ENCODE measurements at regions not wholly inside any gene's neighbourhood (a gene's known extent, or its start where the extent isn't known, plus 50 kb on each side); places are given as distances from the start of the nearest gene placed in this dataset.

DNA sequence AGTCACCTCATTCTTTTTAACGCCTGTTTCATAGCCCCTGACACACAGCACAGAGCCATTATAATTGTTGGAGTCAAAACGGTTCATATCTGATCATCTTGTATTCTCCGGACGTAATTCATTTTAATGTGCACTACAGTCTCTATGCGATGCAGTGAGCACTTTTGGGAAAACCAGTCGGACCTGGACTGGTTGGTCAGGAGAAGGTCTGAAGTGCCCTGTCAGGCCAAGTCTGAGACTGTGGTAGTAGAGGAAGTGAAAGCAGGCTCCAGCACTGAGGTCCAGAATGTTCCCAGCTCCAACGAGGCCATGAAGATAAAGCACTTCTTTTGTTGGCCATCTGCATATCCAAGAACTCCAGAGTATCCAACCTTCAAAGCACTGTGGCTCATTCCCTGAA is 117.1 kb upstream of the NCOR2 start:
- Mint-ChIP-seq H3K36me3 (ENCODE audit: low read depth) (no peaks in the 10 kb centered on the region), H3K27ac (peak overlapping the region; percentile 13), H3K9me3 (no peaks in the 10 kb centered on the region), H3K27me3 (peaks cover 9% of the 10 kb centered on the region), H3K4me1 (peaks cover 22% of the 10 kb centered on the region), H3K4me3 (no peak overlapping the region)
- TF ChIP-seq, protein P1, sequence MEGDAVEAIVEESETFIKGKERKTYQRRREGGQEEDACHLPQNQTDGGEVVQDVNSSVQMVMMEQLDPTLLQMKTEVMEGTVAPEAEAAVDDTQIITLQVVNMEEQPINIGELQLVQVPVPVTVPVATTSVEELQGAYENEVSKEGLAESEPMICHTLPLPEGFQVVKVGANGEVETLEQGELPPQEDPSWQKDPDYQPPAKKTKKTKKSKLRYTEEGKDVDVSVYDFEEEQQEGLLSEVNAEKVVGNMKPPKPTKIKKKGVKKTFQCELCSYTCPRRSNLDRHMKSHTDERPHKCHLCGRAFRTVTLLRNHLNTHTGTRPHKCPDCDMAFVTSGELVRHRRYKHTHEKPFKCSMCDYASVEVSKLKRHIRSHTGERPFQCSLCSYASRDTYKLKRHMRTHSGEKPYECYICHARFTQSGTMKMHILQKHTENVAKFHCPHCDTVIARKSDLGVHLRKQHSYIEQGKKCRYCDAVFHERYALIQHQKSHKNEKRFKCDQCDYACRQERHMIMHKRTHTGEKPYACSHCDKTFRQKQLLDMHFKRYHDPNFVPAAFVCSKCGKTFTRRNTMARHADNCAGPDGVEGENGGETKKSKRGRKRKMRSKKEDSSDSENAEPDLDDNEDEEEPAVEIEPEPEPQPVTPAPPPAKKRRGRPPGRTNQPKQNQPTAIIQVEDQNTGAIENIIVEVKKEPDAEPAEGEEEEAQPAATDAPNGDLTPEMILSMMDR (IDR thresholded peaks at IDR 0.05) = no peak
- CTCF ChIA-PET = interaction anchor here (0.7 kb wide), 1 partner anchor 280 kb away, joined by 3 read pairs; no protein-coding TSS in a partner anchor
- POLR2A ChIA-PET = no interaction called here
- intact Hi-C loops (cut with micrococcal nuclease) = loop anchor here (5.0 kb wide), 2 partner anchors 187 to 647 kb away; no protein-coding TSS in a partner anchor
- ATAC-seq (ENCODE audit: low read depth) = no peak
- no peak for DNase-seq

DNA sequence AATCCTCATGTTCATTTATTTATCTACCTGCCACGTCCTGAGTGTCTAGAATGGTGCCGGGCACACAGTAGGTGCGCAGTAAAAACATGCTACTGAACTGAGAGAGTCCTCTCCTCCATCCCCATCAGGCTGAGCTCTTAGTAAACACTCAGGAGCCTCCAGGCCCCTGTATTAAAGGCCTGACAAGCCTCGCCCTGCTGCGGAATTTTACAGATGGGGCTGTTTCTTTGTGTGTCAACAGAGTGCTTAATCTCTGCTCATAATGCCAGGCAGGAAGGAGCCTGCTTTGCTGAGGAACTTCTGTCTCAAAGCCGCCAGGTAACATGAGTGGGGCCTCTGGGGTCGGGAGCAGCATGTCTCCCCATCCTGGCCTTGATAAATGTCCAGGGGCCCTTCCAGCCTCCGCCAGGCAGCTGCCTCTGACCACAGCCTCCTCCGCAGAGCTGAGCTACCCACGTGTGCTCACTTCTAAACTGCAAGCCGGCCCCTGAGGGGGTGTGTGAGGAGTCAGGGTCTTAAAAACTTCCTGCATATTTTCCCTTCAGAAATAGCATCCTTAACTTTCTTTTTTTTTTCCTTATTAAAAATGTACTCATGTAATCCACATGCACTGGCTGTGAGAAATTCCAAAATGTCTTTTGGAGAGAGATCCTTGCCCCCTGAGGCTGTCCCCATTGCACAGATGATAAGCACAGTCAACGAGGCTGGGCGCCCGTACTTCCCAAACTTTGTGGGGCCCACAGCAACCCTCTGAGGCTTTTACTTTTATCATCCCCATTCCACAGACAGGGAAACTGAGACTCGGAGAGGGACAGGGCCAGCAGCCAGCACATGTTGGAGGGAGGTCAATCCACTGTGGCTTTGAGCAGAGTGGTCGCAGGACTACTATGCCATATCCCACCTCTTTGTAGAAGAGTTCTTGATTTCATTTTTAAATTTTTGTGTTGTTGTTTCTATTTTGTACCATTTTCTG is 116.0 kb upstream of the NCOR2 start:
- no peak overlapping the region for H3K27ac Mint-ChIP-seq
- peaks cover 9% of the 10 kb centered on the region for H3K27me3 Mint-ChIP-seq
- no peaks in the 10 kb centered on the region for H3K36me3 Mint-ChIP-seq (ENCODE audit: low read depth)
- TF ChIP-seq, protein P1 (IDR thresholded peaks at IDR 0.05) = no peak
- CTCF ChIA-PET = interaction anchor here (0.7 kb wide), 1 partner anchor 279 kb away, joined by 3 read pairs; no protein-coding TSS in a partner anchor
- ATAC-seq (ENCODE audit: low read depth) = no peak
- no peak for DNase-seq
- H3K9me3 Mint-ChIP-seq = no peaks in the 10 kb centered on the region
- intact Hi-C loops (cut with micrococcal nuclease) = loop anchor here (5.0 kb wide), 2 partner anchors 186 to 646 kb away; no protein-coding TSS in a partner anchor
- POLR2A ChIA-PET = no interaction called here
- peaks cover 20% of the 10 kb centered on the region for H3K4me1 Mint-ChIP-seq
- H3K4me3 Mint-ChIP-seq = no peak overlapping the region

DNA sequence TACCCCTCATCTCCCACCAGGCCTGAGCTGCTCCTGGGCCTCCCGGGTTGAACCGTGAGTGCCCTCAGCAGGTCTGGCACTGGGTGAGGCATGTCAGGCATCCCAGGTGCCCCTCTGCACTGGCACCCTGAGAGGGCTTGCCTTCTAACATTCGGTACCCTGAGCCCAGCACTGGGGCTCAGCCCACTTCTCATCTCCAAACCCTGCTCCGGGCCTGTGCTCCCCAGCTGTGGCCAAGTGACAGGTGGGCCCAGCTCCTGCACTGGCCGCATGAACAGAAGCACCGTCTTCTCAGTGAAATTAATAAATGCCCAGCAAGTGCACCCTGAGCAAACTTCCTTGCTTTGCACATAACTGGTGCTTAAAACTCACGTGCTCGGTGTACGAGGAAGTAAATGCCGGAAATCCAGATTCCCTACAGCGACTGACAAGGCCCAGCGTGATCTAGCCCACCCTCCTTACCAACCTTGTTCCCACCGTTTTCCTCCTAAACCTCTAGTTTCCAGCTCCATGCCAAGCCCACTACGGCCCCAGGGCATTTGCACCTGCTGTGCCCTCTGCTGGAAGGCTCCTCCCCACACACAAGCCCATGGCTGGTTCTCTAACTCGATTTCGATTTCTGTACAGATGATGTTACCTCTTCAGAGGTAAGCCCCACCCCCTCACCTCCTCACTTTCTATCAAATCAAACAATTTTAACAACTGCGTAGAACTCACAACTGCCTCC is 115.2 kb upstream of the NCOR2 start:
- Mint-ChIP-seq H3K4me3 (no peak overlapping the region), H3K4me1 (peaks cover 12% of the 10 kb centered on the region), H3K36me3 (ENCODE audit: low read depth) (no peaks in the 10 kb centered on the region), H3K27me3 (peaks cover 9% of the 10 kb centered on the region), H3K27ac (no peak overlapping the region), H3K9me3 (no peaks in the 10 kb centered on the region)
- TF ChIP-seq, protein P1 (IDR thresholded peaks at IDR 0.05) = no peak
- POLR2A ChIA-PET = no interaction called here
- DNase-seq = no peak
- CTCF ChIA-PET = no interaction called here
- no peak for ATAC-seq (ENCODE audit: low read depth)
- intact Hi-C loops (cut with micrococcal nuclease) = loop anchor here (5.0 kb wide), 2 partner anchors 185 to 645 kb away; no protein-coding TSS in a partner anchor

DNA sequence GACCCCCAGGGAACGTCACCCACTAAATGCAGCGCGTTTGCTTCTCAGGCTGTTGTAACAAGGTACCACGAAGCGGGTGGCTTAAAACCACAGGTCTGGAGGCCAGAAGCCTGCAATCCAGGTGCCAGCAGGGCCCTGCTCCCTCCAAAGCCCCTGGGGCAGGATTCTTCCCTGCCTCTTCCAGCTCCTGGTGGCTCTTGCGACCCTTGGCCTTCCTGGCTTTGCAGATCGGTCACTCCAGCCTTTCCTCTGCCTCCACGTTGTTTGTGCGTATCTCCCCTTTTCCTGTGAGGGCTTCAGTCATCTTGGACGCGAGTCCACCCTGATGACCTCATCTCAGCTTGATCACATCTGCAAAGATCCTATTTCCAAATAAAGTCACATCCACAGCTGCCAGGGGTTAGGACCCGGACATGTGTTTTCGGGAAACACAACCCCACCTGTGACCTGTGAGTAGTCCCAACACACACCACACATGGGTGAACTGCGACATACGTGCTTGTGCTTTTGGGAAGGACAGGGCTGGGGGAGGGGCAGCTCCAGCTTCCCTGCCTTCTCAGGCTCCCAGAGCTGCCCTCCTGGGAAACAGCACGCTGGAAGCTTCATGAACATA is 114.5 kb upstream of the NCOR2 start:
- intact Hi-C loops (cut with micrococcal nuclease) = loop anchor here (1.0 to 5.0 kb wide), 6 partner anchors 31 to 645 kb away; no protein-coding TSS in a partner anchor
- DNase-seq (no peak), ATAC-seq (ENCODE audit: low read depth) (no peak)
- Mint-ChIP-seq H3K27ac (no peak overlapping the region), H3K36me3 (ENCODE audit: low read depth) (no peaks in the 10 kb centered on the region), H3K27me3 (peaks cover 7% of the 10 kb centered on the region), H3K4me1 (peaks cover 8% of the 10 kb centered on the region), H3K9me3 (no peaks in the 10 kb centered on the region), H3K4me3 (no peak overlapping the region)
- TF ChIP-seq, protein P1 (IDR thresholded peaks at IDR 0.05) = no peak
- ChIA-PET CTCF (interaction anchor here (1.2 kb wide), 1 partner anchor 334 kb away, joined by 3 read pairs; no protein-coding TSS in a partner anchor), POLR2A (no interaction called here)

All from activated B cell treated with CpG ODN at 0.5 μM for 24 hours (primary cell).